ENCODE measurements at regions not wholly inside any gene's neighbourhood (a gene's known extent, or its start where the extent isn't known, plus 50 kb on each side); places are given as distances from the start of the nearest gene placed in this dataset.

- TF ChIP-seq POLR2AphosphoS5 (IDR thresholded peaks at IDR 0.05; ENCODE audit: low read depth, low read length) (no peak), TAF1 (IDR thresholded peaks at IDR 0.05; ENCODE audit: low read depth, low read length) (no peak), POLR2A (IDR thresholded peaks at IDR 0.05; ENCODE audit: low read depth, low read length) (no peak)
These were observed 119.0 kb upstream of the PTPRZ1 start for GRCh38 chr7:121753944-121754343.

Data from GM12891 (cell line).